ENCODE measurements at regions not wholly inside any gene's neighbourhood (a gene's known extent, or its start where the extent isn't known, plus 50 kb on each side); places are given as distances from the start of the nearest gene placed in this dataset.
A peak's percentile ranks its signal among the peaks of the same experiment; 100 is the strongest.

DNA sequence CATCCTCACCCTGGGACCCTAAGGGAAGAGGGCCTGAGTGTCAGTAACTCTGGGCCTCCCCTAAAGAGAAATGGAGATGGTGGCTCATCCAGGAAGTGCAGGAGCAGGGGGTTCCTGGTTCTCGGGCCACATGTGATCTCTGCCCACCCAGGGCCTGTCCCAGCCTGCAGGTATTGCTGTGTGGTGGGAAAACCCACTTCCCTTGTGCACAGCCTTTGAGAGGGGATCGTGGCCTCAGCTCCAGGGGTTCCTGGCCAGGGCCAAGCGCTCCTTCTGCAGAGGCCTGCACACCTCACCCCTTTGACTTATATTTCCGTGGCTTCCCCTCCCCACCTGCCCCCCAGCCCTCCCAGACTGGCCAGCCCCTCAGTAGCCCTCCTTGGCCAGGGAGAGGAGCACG lies 213.5 kb downstream of the OR4C45 start:
- ATAC-seq (no peak), DNase-seq (no peak)
- peaks cover 0 to 42% of the 10 kb centered on the region in 2 donors for H3K9me3 ChIP-seq
- no peaks in the 10 kb centered on the region for H3K36me3 ChIP-seq
- H3K27me3 ChIP-seq = no peaks in the 10 kb centered on the region
- no peaks in the 10 kb centered on the region for H3K4me1 ChIP-seq
- H3K4me3 ChIP-seq = no peak overlapping the region
- no peak overlapping the region for H3K27ac ChIP-seq
- intact Hi-C loops (cut with DNase I) = no loop called here
- TF ChIP-seq CTCF (IDR thresholded peaks at IDR 0.05) = no peak

DNA sequence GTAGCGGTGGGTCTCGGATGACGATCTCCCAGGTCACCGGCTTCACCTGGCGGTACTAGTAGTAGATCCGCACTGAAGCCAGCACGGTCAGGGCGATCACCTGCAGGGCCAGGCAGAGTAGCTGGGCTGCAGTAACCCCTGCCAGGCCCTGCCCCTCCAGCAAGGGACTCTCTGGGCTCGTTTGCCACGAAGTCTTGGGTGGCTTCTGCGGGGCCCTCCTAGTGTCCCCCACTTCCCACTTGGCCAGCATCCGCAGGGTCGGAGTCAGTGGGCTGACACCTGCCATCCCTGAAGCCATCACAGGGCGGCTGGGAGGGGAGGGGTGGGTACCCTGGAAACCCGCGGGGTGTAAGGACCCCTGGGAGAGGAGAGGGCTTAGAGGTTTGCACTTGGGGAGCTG lies 214.0 kb downstream of the OR4C45 start:
- ATAC-seq (no peak), DNase-seq (no peak)
- H3K27ac ChIP-seq = no peak overlapping the region
- H3K4me1 ChIP-seq = no peaks in the 10 kb centered on the region
- no peak overlapping the region for H3K4me3 ChIP-seq
- intact Hi-C loops (cut with DNase I) = no loop called here
- no peaks in the 10 kb centered on the region for H3K27me3 ChIP-seq
- TF ChIP-seq CTCF (IDR thresholded peaks at IDR 0.05) = no peak
- no peaks in the 10 kb centered on the region for H3K36me3 ChIP-seq
- H3K9me3 ChIP-seq = peaks cover 0 to 41% of the 10 kb centered on the region in 2 donors

GRCh38 chr11:50247309-50247874 lies 214.7 kb downstream of the OR4C45 start:
- H3K27ac ChIP-seq = no peak overlapping the region
- no peaks in the 10 kb centered on the region for H3K36me3 ChIP-seq
- no peaks in the 10 kb centered on the region for H3K4me1 ChIP-seq
- peaks cover 0 to 41% of the 10 kb centered on the region in 2 donors for H3K9me3 ChIP-seq
- intact Hi-C loops (cut with DNase I) = no loop called here
- ATAC-seq (no peak), DNase-seq (no peak)
- H3K4me3 ChIP-seq = no peak overlapping the region
- no peak for TF ChIP-seq CTCF (IDR thresholded peaks at IDR 0.05)
- H3K27me3 ChIP-seq = no peaks in the 10 kb centered on the region

DNA sequence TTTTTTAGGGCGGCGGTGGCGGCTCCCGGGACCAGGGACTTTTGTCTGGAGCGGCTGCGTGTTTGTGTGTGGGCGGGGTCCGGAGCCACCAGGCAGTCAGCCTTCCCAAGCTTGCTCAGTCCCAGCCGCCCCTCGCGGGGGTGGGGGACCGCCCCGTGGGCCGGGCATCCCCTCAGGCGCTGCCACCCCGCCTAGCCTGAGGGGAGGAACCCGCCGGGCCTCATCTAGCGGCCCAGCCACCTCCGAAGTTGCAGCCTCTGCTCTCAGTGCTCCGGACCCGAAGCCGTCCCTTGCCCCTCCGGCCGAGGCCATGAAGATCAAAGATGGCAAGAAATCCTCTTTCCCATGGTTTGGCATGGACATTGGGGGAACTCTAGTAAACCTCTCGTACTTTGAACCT lies 235.2 kb downstream of the OR4C45 start:
- TF ChIP-seq CTCF (IDR thresholded peaks at IDR 0.05) = no peak
- H3K36me3 ChIP-seq = no peaks in the 10 kb centered on the region
- ATAC-seq (no peak), DNase-seq (peak in 1 of 4 donors; percentile 73)
- H3K4me3 ChIP-seq = no peak overlapping the region
- no peak overlapping the region for H3K27ac ChIP-seq
- H3K27me3 ChIP-seq = no peaks in the 10 kb centered on the region
- no peaks in the 10 kb centered on the region for H3K4me1 ChIP-seq
- peaks cover 0 to 39% of the 10 kb centered on the region in 2 donors for H3K9me3 ChIP-seq
- intact Hi-C loops (cut with DNase I) = no loop called here

DNA sequence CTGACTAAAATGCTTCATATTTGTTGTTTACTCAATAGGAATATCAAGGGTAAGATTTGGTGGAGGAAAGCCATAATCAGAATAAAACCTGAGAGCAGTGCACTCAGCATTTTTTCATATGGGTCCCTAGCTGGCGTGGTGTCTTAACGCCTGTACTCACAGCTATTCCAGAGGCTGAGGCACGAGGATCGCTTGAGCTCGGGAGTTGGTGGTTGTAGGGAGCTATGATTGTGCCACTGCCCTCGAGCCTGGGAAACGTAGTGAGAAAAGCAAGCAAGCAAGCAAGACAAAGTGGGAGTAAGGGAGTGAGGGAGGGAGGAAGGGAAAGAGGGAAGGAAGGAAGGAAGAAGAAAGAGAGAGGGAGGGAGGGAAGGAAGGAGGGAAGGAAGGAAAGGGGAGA lies 242.5 kb downstream of the OR4C45 start:
- no peaks in the 10 kb centered on the region for H3K27me3 ChIP-seq
- DNase-seq (no peak), ATAC-seq (no peak)
- H3K4me3 ChIP-seq = no peak overlapping the region
- intact Hi-C loops (cut with DNase I) = no loop called here
- TF ChIP-seq CTCF (IDR thresholded peaks at IDR 0.05) = no peak
- H3K9me3 ChIP-seq = peaks cover 0 to 47% of the 10 kb centered on the region in 2 donors
- H3K4me1 ChIP-seq = no peaks in the 10 kb centered on the region
- no peak overlapping the region for H3K27ac ChIP-seq
- no peaks in the 10 kb centered on the region for H3K36me3 ChIP-seq
